Gastroesophageal sphincter (tissue), 4 donors: ENCODE measurements at regions not wholly inside any gene's neighbourhood (a gene's known extent, or its start where the extent isn't known, plus 50 kb on each side); places are given as distances from the start of the nearest gene placed in this dataset.

Experiments
- ATAC-seq: fragments of 150-250 bp; one replicate; pipeline ENCODE4 v1.9.1; 2016; ENCODE audit warnings: mild to moderate bottlenecking, moderate library complexity
- H3K27ac ChIP-seq, 4 donors: fragments of 200-600 bp; sonication (generic) in 3 of 4; 1 replicate in 3 of 4; 2 replicates in 1 of 4; pipeline ENCODE4 v1.5.1; 2016 to 2019
- H3K27me3 ChIP-seq: fragments of 200-600 bp; sonication (generic); one replicate; pipeline ENCODE4 v1.5.1; 2019
- H3K36me3 ChIP-seq, 2 donors: fragments of 200-600 bp; sonication (generic); one replicate each; pipeline ENCODE4 v1.5.1; 2019; ENCODE audit warnings: control low read depth in 1 of 2
- H3K4me1 ChIP-seq, 3 donors: fragments of 200-600 bp; sonication (generic); 1 replicate in 2 of 3; 2 replicates in 1 of 3; pipeline ENCODE4 v1.5.1; 2016 to 2019; ENCODE audit warnings: control low read depth in 2 of 3
- H3K4me3 ChIP-seq, 2 donors: fragments of 200-600 bp; sonication (generic); one replicate each; pipeline ENCODE4 v1.5.1; 2019; ENCODE audit warnings: mild to moderate bottlenecking in 1 of 2, moderate library complexity in 1 of 2
- H3K9me3 ChIP-seq, 3 donors: fragments of 200-600 bp; sonication (generic); one replicate each; pipeline ENCODE4 v1.5.1; 2017 to 2019; ENCODE audit warnings: control low read depth in 2 of 3
- EP300 ChIP-seq: sonication (generic); formaldehyde crosslinking; IDR thresholded peaks from one replicate; pipeline ENCODE4 v1.6.1; 2017; ENCODE audit warnings: antibody characterized with exemption, mild to moderate bottlenecking
- POLR2A ChIP-seq, 2 donors: fragments of 450-650 bp; IDR thresholded peaks; one replicate each; pipeline ENCODE4 v1.6.1; 2017; ENCODE audit warnings: antibody characterized with exemption in 2 of 2, mild to moderate bottlenecking in 2 of 2, moderate library complexity in 1 of 2
- POLR2AphosphoS5 ChIP-seq: sonication (generic); formaldehyde crosslinking; IDR thresholded peaks from one replicate; pipeline ENCODE4 v1.6.1; 2017; ENCODE audit warnings: antibody characterized with exemption
- WGBS, 2 donors: methylation state at CpG; one replicate each; pipeline ENCODE4 v1.1.5; 2018; ENCODE audit warnings: low coverage in 1 of 2; 5-methylcytosine and 5-hydroxymethylcytosine counted together
- TF ChIP-seq, protein P1 (sequence below), 4 experiments: fragments of 200-600 bp in 2 of 4; fragments of 450-650 bp in 2 of 4; sonication (generic) in 1 of 4; IDR thresholded peaks; one replicate each; pipeline ENCODE4 v1.5.1; 2017 to 2019; ENCODE audit warnings: antibody characterized with exemption in 4 of 4, mild to moderate bottlenecking in 2 of 4, moderate library complexity in 2 of 4

DNA sequence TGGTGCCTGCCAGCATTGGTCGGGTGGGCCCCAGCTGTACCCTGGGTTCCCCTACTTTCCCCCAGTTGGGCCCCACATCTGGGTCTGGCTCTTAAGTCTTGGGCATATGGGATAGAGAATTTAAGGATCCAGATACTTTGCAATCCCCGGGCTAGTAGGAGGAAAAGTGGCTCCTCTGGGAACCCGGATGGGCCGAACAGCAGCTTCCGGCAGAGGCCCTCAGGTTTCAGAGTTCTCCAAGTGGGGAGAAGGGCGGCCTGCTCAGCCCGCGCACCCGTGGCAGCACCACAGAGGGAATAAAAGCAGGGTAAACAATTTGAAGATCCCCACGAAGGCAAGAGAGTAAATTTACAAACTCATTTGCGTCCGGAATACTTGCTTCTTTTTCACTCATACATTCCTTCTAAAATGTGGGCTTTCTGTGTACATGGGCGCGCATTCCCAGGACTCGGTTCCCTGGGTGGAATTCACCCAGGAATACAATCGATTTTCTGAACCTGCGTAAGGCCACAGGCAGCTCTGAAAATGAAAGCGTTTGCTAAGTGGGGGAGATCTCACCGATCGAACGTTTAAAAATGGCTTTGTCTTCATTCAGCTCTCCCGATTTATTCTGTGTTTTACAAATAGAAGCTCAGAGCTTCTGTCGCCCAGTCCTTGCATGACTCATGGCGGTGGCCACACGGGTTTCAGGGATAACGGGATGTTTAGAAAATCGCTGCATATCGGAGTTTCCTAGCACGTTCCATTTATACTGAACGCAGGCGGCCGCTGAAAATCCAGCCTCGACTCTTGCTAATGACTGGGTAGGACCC, 74.0 kb upstream of the POLG start:
- peaks cover 100% of the 10 kb centered on the region for H3K27me3 ChIP-seq
- WGBS, 2 donors, result 0 to 2% methylated on average over 2 to 27 of the region's 33 CpGs
- no peaks in the 10 kb centered on the region for H3K9me3 ChIP-seq
- peaks cover 0 to 53% (median 30%) of the 10 kb centered on the region in 3 donors for H3K4me1 ChIP-seq
- H3K4me3 ChIP-seq, result peak overlapping the region in 1 of 2 donors; percentile 32
- TF ChIP-seq, protein P1, sequence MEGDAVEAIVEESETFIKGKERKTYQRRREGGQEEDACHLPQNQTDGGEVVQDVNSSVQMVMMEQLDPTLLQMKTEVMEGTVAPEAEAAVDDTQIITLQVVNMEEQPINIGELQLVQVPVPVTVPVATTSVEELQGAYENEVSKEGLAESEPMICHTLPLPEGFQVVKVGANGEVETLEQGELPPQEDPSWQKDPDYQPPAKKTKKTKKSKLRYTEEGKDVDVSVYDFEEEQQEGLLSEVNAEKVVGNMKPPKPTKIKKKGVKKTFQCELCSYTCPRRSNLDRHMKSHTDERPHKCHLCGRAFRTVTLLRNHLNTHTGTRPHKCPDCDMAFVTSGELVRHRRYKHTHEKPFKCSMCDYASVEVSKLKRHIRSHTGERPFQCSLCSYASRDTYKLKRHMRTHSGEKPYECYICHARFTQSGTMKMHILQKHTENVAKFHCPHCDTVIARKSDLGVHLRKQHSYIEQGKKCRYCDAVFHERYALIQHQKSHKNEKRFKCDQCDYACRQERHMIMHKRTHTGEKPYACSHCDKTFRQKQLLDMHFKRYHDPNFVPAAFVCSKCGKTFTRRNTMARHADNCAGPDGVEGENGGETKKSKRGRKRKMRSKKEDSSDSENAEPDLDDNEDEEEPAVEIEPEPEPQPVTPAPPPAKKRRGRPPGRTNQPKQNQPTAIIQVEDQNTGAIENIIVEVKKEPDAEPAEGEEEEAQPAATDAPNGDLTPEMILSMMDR (IDR thresholded peaks at IDR 0.05), result no peak
- TF ChIP-seq POLR2A (IDR thresholded peaks at IDR 0.05) (no peak), POLR2AphosphoS5 (no peak), EP300 (no peak)
- no peaks in the 10 kb centered on the region for H3K36me3 ChIP-seq
- H3K27ac ChIP-seq, result peak overlapping the region in 1 of 4 donors; percentile 13
- no peak for ATAC-seq

DNA sequence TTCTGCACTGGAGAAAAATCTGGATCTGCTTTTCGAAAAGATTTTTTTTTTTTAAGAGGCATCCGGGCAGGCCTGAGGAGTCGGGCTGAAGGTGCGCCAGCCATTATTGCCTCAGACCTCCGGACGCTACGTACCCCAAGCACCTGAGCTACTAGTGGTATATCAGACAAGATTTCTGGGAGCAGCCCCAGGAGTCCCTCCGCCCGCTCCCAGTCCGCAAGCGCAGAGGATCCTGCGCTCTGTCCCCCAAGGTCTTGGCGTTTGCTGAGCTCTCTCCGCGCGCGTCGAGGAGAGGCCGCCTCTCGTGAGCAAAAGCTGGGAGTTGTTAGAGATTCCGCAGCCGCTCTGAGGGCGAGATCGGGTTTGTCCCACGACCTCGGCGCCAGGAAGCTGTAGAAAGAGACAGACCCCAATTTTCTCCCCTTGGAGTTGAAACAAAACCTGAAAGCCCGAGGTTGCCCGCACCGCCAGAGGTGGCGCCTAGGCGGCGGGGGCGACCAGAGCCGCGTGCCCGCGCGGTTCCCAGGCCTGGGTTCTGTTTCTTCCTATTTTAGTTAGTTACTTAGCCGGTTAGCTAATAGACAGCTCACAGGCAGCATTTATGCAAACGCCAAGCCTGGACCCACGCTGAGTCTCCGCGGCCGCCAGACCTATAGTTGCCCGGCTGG, 72.5 kb upstream of the POLG start:
- Histone ChIP-seq H3K9me3 (no peaks in the 10 kb centered on the region), H3K36me3 (no peaks in the 10 kb centered on the region), H3K4me1 (peaks cover 0 to 57% (median 31%) of the 10 kb centered on the region in 3 donors), H3K4me3 (no peak overlapping the region), H3K27me3 (peaks cover 100% of the 10 kb centered on the region), H3K27ac (no peak overlapping the region)
- 1 to 14% methylated on average over 8 to 16 of the region's 46 CpGs for WGBS, 2 donors
- no peak for ATAC-seq
- TF ChIP-seq EP300 (no peak), POLR2A (IDR thresholded peaks at IDR 0.05) (no peak), POLR2AphosphoS5 (no peak)
- TF ChIP-seq, protein P1 (IDR thresholded peaks at IDR 0.05), result no peak

DNA sequence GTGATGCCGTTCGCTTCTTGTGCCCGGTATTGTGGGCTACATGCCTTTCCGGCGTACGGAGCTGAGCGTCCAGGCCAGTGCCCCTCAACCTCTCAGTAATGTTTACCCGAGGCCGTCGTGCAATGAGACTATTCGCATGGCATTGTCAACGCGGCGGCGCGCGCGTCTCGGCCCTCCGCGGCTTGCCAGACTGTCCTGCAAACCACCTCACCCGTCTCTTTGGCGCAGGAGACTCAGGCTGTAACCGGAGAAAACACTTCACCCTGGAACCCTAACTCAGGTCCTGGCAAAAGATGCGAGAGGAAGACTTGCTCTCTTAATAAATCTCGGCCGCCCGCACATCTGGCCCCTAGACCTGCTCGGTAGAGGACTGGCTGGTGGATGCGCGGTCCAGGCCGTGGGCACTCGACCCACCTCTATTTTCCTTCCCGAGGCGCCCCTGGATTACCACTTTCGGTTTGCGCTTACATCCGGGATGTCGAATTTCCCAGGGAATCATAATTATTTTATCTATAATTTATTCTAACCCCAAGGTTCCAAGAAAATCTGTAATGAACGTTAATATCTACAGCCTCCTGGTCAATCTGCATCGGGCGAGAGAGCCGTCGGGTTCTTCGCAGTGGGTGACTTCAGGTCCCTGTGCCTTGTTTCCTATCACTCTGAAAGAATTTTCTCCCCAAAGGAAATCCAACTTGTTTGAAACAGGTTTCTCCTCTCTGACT, 71.8 kb upstream of the POLG start:
- no peak for TF ChIP-seq EP300
- no peak for TF ChIP-seq POLR2A (IDR thresholded peaks at IDR 0.05)
- TF ChIP-seq, protein P1 (IDR thresholded peaks at IDR 0.05), result no peak
- TF ChIP-seq POLR2AphosphoS5, result no peak
- peaks cover 100% of the 10 kb centered on the region for H3K27me3 ChIP-seq
- no peaks in the 10 kb centered on the region for H3K9me3 ChIP-seq
- no peaks in the 10 kb centered on the region for H3K36me3 ChIP-seq
- no peak for ATAC-seq
- 3 to 15% methylated on average over 4 to 23 of the region's 45 CpGs for WGBS, 2 donors
- peaks cover 0 to 59% (median 34%) of the 10 kb centered on the region in 3 donors for H3K4me1 ChIP-seq
- H3K4me3 ChIP-seq, result no peak overlapping the region
- H3K27ac ChIP-seq, result no peak overlapping the region

DNA sequence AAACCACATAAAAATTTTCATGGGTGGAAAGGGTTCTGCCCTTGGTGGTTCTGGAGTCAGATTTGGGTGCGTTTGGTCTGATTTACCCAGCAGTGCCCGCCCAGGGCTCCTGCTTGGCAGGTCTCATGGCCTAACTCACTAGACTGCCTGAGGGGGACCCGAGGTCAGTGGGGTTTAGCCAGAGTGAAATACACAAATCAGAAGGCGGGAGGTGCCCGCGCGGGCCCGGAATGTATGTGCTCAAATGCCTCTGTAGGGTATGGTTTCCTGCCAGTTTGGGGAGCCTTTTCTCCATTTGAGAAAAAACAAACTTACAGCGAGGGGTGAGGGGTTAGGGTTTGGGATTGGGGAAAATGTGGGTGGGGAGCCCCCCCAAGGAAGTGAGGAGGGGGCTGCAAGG, 70.9 kb upstream of the POLG start:
- no peak overlapping the region for H3K27ac ChIP-seq
- H3K4me3 ChIP-seq, result no peak overlapping the region
- TF ChIP-seq EP300 (no peak), POLR2A (IDR thresholded peaks at IDR 0.05) (no peak), POLR2AphosphoS5 (no peak)
- TF ChIP-seq, protein P1 (IDR thresholded peaks at IDR 0.05), result no peak
- peaks cover 0 to 58% (median 30%) of the 10 kb centered on the region in 3 donors for H3K4me1 ChIP-seq
- ATAC-seq, result no peak
- H3K27me3 ChIP-seq, result peaks cover 100% of the 10 kb centered on the region
- H3K9me3 ChIP-seq, result no peaks in the 10 kb centered on the region
- H3K36me3 ChIP-seq, result no peaks in the 10 kb centered on the region
- 9 to 20% methylated on average over 1 of the region's 9 CpGs for WGBS, 2 donors
